Neutrophil (primary cell): ENCODE measurements at regions not wholly inside any gene's neighbourhood (a gene's known extent, or its start where the extent isn't known, plus 50 kb on each side); places are given as distances from the start of the nearest gene placed in this dataset.

Source experiments
- H3K27ac ChIP-seq: fragments of 200-600 bp; sonication (generic); 2 replicates; pipeline ENCODE4 v1.5.1; 2016; ENCODE audit warnings: mild to moderate bottlenecking, moderate library complexity
- H3K27me3 ChIP-seq: fragments of 200-600 bp; sonication (generic); 2 replicates; pipeline ENCODE4 v1.6.0; 2016; ENCODE audit warnings: mild to moderate bottlenecking
- H3K36me3 ChIP-seq: fragments of 200-600 bp; sonication (generic); 2 replicates; pipeline ENCODE4 v1.5.1; 2017
- H3K4me1 ChIP-seq, 2 experiments: fragments of 200-600 bp in 1 of 2; sonication (generic) in 1 of 2; 1 replicate in 1 of 2; 2 replicates in 1 of 2; pipeline versions ENCODE4 v1.5.1 to v1.6.1; 2013 to 2016; ENCODE audit warnings: low read depth in 1 of 2, low read length in 1 of 2, mild to moderate bottlenecking in 1 of 2, moderate library complexity in 1 of 2; ENCODE audit not compliant: control insufficient read depth in 1 of 2, insufficient read depth in 1 of 2
- H3K4me3 ChIP-seq, 2 experiments: fragments of 200-600 bp in 1 of 2; sonication (generic) in 1 of 2; 1 replicate in 1 of 2; 2 replicates in 1 of 2; pipeline ENCODE4 v1.5.1; 2013 to 2016; ENCODE audit warnings: low read depth in 1 of 2, low read length in 1 of 2, mild to moderate bottlenecking in 1 of 2, moderate library complexity in 1 of 2
- H3K9me3 ChIP-seq: fragments of 200-600 bp; sonication (generic); 2 replicates; pipeline ENCODE4 v1.5.1; 2016
- CTCF ChIP-seq: fragments of 200-600 bp; sonication (generic); IDR thresholded peaks from 2 replicates; pipeline ENCODE4 v1.5.1; 2016; ENCODE audit warnings: antibody characterized with exemption

GRCh38 chr7:138307633-138308032 lies 152.4 kb upstream of the TRIM24 start:
- no peak for TF ChIP-seq CTCF
- Histone ChIP-seq H3K4me1 (no peaks in the 10 kb centered on the region), H3K4me3 (no peak overlapping the region), H3K36me3 (no peaks in the 10 kb centered on the region), H3K27ac (no peak overlapping the region), H3K9me3 (no peaks in the 10 kb centered on the region), H3K27me3 (no peaks in the 10 kb centered on the region)

GRCh38 chr7:138308136-138308535 lies 151.9 kb upstream of the TRIM24 start:
- Histone ChIP-seq H3K9me3 (no peaks in the 10 kb centered on the region), H3K4me1 (no peaks in the 10 kb centered on the region), H3K4me3 (no peak overlapping the region), H3K36me3 (no peaks in the 10 kb centered on the region), H3K27me3 (no peaks in the 10 kb centered on the region), H3K27ac (no peak overlapping the region)
- TF ChIP-seq CTCF, result no peak

- no peak for TF ChIP-seq CTCF
- H3K27me3 ChIP-seq, result no peaks in the 10 kb centered on the region
- H3K27ac ChIP-seq, result no peak overlapping the region
- H3K4me3 ChIP-seq, result no peak overlapping the region
- no peaks in the 10 kb centered on the region for H3K9me3 ChIP-seq
- H3K36me3 ChIP-seq, result no peaks in the 10 kb centered on the region
- no peaks in the 10 kb centered on the region for H3K4me1 ChIP-seq
Measured at GRCh38 chr7:138309186-138309585, 150.9 kb upstream of the TRIM24 start.

GRCh38 chr7:138313829-138314178 lies 146.3 kb upstream of the TRIM24 start:
- Histone ChIP-seq H3K4me3 (no peak overlapping the region), H3K27ac (no peak overlapping the region), H3K4me1 (no peaks in the 10 kb centered on the region), H3K9me3 (no peaks in the 10 kb centered on the region), H3K36me3 (no peaks in the 10 kb centered on the region), H3K27me3 (no peaks in the 10 kb centered on the region)
- no peak for TF ChIP-seq CTCF

- Histone ChIP-seq H3K27ac (no peak overlapping the region), H3K9me3 (no peaks in the 10 kb centered on the region)
Measured at GRCh38 chr7:138316421-138317043, 143.5 kb upstream of the TRIM24 start.

More at GRCh38 chr7:138316421-138317043, 143.5 kb upstream of the TRIM24 start:
- Histone ChIP-seq H3K4me3 (no peak overlapping the region), H3K36me3 (no peaks in the 10 kb centered on the region), H3K4me1 (no peaks in the 10 kb centered on the region), H3K27me3 (no peaks in the 10 kb centered on the region)
- TF ChIP-seq CTCF, result no peak
